GM12878 (cell line): ENCODE measurements at regions not wholly inside any gene's neighbourhood (a gene's known extent, or its start where the extent isn't known, plus 50 kb on each side); places are given as distances from the start of the nearest gene placed in this dataset.
"Not testable (repeated sequence)": the region's sequence is repeated elsewhere in the genome, so short reads cannot be mapped to it uniquely, and the experiment has no call there.

ENCODE experiments used
- ATAC-seq: fragments of 200-7000 bp; cut with Tn5 transposase; 3 replicates; pipeline ENCODE4 v1.9.1; 2020; ENCODE audit warnings: mild to moderate bottlenecking, moderate library complexity
- BruUV-seq: library from RNA; stranded (reverse); fragments of 400-500 nt; replicated peaks from 2 replicates; lab custom pipeline; 2021; lab: Mats Ljungman, UMichigan
- CTCF ChIA-PET: fragments of 300-600 bp; sonication (Branson Sonifier 250); formaldehyde crosslinking; extraction: SDS; loops from one replicate; lab custom pipeline; 2021; ENCODE audit warnings: inconsistent platforms; lab: Yijun Ruan, JAX
- POLR2A ChIA-PET: fragments of 350-600 bp; formaldehyde crosslinking; extraction: SDS; loops from one replicate; lab custom pipeline; 2021; ENCODE audit warnings: inconsistent platforms; lab: Charles Lee
- RAD21 ChIA-PET: fragments of 300-600 bp; sonication (Branson Sonifier 250); formaldehyde crosslinking; loops from one replicate; lab custom pipeline; 2023; ENCODE audit warnings: antibody characterized with exemption; ENCODE audit not compliant: unreplicated experiment; lab: Charles Lee
- SMC1A ChIA-PET: fragments of 300-600 bp; sonication (Branson Sonifier 250); formaldehyde crosslinking; loops from one replicate; lab custom pipeline; 2023; ENCODE audit not compliant: unreplicated experiment, uncharacterized antibody; lab: Charles Lee
- DNase-seq: peaks from one replicate; pipeline ENCODE4 v3.0.0-alpha.2; 2011; ENCODE audit warnings: low read depth, low spot score
- FAIRE-seq: peaks from 3 replicates; lab custom pipeline; 2011; peaks lifted over from hg19 to GRCh38; lab: Jason Lieb, UNC
- H2AFZ ChIP-seq: 2 replicates; pipeline ENCODE4 v1.6.0; 2011; ENCODE audit warnings: low read depth, low read length, control low read depth; ENCODE audit not compliant: control insufficient read depth
- H3K27ac ChIP-seq: 2 replicates; pipeline ENCODE4 v1.5.1; 2011; ENCODE audit warnings: control low read depth; ENCODE audit not compliant: control insufficient read depth, insufficient read depth
- H3K27me3 ChIP-seq, 2 experiments: replicated peaks in 1 of 2; 2 replicates each; pipeline versions ENCODE4 v1.6.0 to v1.6.1; 2011; ENCODE audit warnings: low read length in 1 of 2; ENCODE audit not compliant: control insufficient read depth in 2 of 2, insufficient read depth in 2 of 2
- H3K36me3 ChIP-seq, 2 experiments: 2 replicates each; pipeline ENCODE4 v1.5.1; 2011; ENCODE audit warnings: low read length in 1 of 2; ENCODE audit not compliant: control insufficient read depth in 2 of 2, insufficient read depth in 2 of 2
- H3K4me1 ChIP-seq: 2 replicates; pipeline ENCODE4 v1.6.1; 2011; ENCODE audit warnings: mild to moderate bottlenecking, low read length, moderate library complexity, mixed read lengths; ENCODE audit not compliant: control insufficient read depth, insufficient read depth
- H3K4me2 ChIP-seq: 2 replicates; pipeline ENCODE4 v1.6.0; 2011; ENCODE audit warnings: control low read depth; ENCODE audit not compliant: control insufficient read depth, insufficient read depth
- H3K4me3 ChIP-seq: fragments of 200-600 bp; sonication (generic); 2 replicates; pipeline ENCODE4 v1.5.1; 2016
- H3K79me2 ChIP-seq: 2 replicates; pipeline ENCODE4 v1.6.0; 2011; ENCODE audit warnings: low read length; ENCODE audit not compliant: control insufficient read depth, insufficient read depth
- H3K9ac ChIP-seq: 2 replicates; pipeline ENCODE4 v1.8.0; 2011; ENCODE audit warnings: low read length, control low read depth, mixed read lengths; ENCODE audit not compliant: control insufficient read depth, insufficient read depth
- H3K9me3 ChIP-seq: replicated peaks from 3 replicates; pipeline ENCODE4 v1.5.1; 2011; ENCODE audit warnings: mild to moderate bottlenecking, low read length; ENCODE audit not compliant: control insufficient read depth, insufficient read depth
- H4K20me1 ChIP-seq: 2 replicates; pipeline ENCODE4 v1.6.0; 2011; ENCODE audit not compliant: control insufficient read depth, insufficient read depth
- ASH2L ChIP-seq: fragments of 300-600, 200-600 bp; sonication (generic); IDR thresholded peaks from 2 replicates; pipeline ENCODE4 v1.6.1; 2017; ENCODE audit warnings: low read depth, mild to moderate bottlenecking, borderline replicate concordance
- EED ChIP-seq: sonication (generic); IDR thresholded peaks from 2 replicates; pipeline ENCODE4 v1.6.1; 2016; ENCODE audit warnings: antibody characterized with exemption, low read depth
- HDAC2 ChIP-seq: fragments of 200-600 bp; sonication (generic); IDR thresholded peaks from 2 replicates; pipeline ENCODE4 v1.6.1; 2017
- KAT2A ChIP-seq: conservative IDR thresholded peaks from 2 replicates; pipeline ENCODE4 v1.6.1; 2011; ENCODE audit warnings: low read depth, low read length; ENCODE audit not compliant: control insufficient read depth
- POLR2AphosphoS2 ChIP-seq: IDR thresholded peaks from 2 replicates; pipeline ENCODE4 v1.6.1; 2011; ENCODE audit warnings: low read depth, mild to moderate bottlenecking, low read length, improper control_type of control experiment, moderate library complexity
- TCF12 ChIP-seq: IDR thresholded peaks from 2 replicates; pipeline ENCODE4 v1.6.1; 2011; ENCODE audit warnings: low read depth, mild to moderate bottlenecking, low read length
- ZSCAN29 ChIP-seq: fragments of 450-650 bp; IDR thresholded peaks from 2 replicates; pipeline ENCODE4 v1.6.1; 2017; ENCODE audit warnings: mild to moderate bottlenecking, moderate library complexity
- WGBS: methylation state at CpG from one replicate; pipeline ENCODE4 v1.1.6; 2016; ENCODE audit warnings: low lambda C conversion rate; ENCODE audit not compliant: insufficient replicate concordance, insufficient coverage; ENCODE audit errors: missing lambda C conversion rate; 5-methylcytosine and 5-hydroxymethylcytosine counted together
- in situ Hi-C: fragments of 300-500 bp; cut with MboI; formaldehyde crosslinking; loops from 9 replicates; pipeline ENCODE4 v1.14.3; 2018; ENCODE audit warnings: mixed read lengths
- intact Hi-C: fragments of 100-400 bp; cut with micrococcal nuclease; formaldehyde crosslinking; loops from one replicate; pipeline ENCODE4 v1.14.2; 2022; ENCODE audit not compliant: unreplicated experiment
- TF ChIP-seq, protein P1 (sequence below): IDR thresholded peaks from 2 replicates; pipeline ENCODE4 v1.6.1; 2011; ENCODE audit warnings: borderline replicate concordance, low read depth, mild to moderate bottlenecking, moderate library complexity, mixed read lengths, low read length; ENCODE audit not compliant: insufficient read depth; ENCODE audit errors: extremely low read length
- TF ChIP-seq, protein P2 (sequence below): fragments of 450-650 bp; IDR thresholded peaks from 2 replicates; pipeline ENCODE4 v1.6.1; 2017; ENCODE audit warnings: borderline replicate concordance
- TF ChIP-seq, protein P3 (sequence below): fragments of 450-650 bp; conservative IDR thresholded peaks from 2 replicates; pipeline ENCODE4 v1.6.1; 2017; ENCODE audit warnings: mild to moderate bottlenecking, moderate library complexity

DNA sequence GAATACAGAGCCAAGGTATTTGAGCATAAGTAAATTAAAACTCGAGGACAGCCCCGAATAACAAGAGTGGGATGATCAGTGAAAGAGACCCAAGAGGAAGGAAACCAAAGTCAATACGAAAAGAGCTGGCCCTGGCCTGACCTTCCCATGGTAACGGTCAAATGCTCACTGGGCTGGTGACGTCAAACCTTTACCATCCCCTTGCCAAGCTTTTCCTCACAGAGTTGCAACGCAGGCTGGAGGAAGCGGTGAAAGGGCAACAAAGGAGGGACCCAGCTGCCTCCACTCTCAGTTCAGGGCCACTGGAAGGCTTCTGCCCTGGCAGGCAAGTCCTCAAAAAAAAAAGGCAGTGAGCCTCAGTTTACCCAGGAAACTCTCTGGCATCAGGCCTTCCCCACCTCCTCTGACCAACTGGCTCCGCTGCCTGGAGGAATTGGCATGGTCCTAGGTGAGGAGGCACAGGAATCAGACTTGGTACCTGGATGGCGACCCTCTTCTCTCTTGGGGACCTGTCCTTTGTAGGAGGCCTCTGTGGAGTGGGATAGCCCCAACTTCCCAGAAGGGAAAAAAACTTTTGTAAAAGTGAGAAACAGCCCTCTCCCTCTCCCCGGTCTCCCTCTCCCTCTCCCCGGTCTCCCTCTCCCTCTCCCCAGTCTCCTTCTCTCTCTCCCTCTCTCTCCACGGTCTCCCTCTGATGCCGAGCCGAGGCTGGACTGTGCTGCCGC, 212.4 kb downstream of the ANAPC1 start:
- Histone ChIP-seq H2AFZ (no peak overlapping the region), H3K79me2 (no peaks in the 10 kb centered on the region), H3K9ac (no peak overlapping the region), H3K9me3 (no peaks in the 10 kb centered on the region; the same call in 2 of the 3 replicates), H3K27me3 (no peaks in the 10 kb centered on the region; a peak in 1 of 4 replicates), H3K4me2 (no peak overlapping the region), H3K4me1 (no peaks in the 10 kb centered on the region), H3K4me3 (no peak overlapping the region), H3K27ac (no peak overlapping the region), H4K20me1 (no peaks in the 10 kb centered on the region), H3K36me3 (no peaks in the 10 kb centered on the region)
- WGBS: 48% methylated on average over 13 of the region's 15 CpGs
- RAD21 ChIA-PET: no interaction called here
- DNase-seq (no peak), ATAC-seq (no peak), FAIRE-seq (no peak)
- SMC1A ChIA-PET: no interaction called here
- intact Hi-C loops: no loop called here
- in situ Hi-C loops: no loop called here
- no TSS peak for BruUV-seq
- CTCF ChIA-PET: interaction anchor here (1.3 kb wide), 1 partner anchor 32 kb away, joined by 3 read pairs; no protein-coding TSS in a partner anchor
- POLR2A ChIA-PET: no interaction called here
- TF ChIP-seq, protein P1, sequence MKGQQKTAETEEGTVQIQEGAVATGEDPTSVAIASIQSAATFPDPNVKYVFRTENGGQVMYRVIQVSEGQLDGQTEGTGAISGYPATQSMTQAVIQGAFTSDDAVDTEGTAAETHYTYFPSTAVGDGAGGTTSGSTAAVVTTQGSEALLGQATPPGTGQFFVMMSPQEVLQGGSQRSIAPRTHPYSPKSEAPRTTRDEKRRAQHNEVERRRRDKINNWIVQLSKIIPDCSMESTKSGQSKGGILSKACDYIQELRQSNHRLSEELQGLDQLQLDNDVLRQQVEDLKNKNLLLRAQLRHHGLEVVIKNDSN: no peak
- no peak for TF ChIP-seq ASH2L
- no peak for TF ChIP-seq ZSCAN29
- no peak for TF ChIP-seq EED
- TF ChIP-seq POLR2AphosphoS2: no peak
- TF ChIP-seq, protein P2, sequence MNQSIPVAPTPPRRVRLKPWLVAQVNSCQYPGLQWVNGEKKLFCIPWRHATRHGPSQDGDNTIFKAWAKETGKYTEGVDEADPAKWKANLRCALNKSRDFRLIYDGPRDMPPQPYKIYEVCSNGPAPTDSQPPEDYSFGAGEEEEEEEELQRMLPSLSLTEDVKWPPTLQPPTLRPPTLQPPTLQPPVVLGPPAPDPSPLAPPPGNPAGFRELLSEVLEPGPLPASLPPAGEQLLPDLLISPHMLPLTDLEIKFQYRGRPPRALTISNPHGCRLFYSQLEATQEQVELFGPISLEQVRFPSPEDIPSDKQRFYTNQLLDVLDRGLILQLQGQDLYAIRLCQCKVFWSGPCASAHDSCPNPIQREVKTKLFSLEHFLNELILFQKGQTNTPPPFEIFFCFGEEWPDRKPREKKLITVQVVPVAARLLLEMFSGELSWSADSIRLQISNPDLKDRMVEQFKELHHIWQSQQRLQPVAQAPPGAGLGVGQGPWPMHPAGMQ: no peak
- TF ChIP-seq KAT2A: no peak
- TF ChIP-seq HDAC2: no peak
- TF ChIP-seq TCF12: no peak
- TF ChIP-seq, protein P3, sequence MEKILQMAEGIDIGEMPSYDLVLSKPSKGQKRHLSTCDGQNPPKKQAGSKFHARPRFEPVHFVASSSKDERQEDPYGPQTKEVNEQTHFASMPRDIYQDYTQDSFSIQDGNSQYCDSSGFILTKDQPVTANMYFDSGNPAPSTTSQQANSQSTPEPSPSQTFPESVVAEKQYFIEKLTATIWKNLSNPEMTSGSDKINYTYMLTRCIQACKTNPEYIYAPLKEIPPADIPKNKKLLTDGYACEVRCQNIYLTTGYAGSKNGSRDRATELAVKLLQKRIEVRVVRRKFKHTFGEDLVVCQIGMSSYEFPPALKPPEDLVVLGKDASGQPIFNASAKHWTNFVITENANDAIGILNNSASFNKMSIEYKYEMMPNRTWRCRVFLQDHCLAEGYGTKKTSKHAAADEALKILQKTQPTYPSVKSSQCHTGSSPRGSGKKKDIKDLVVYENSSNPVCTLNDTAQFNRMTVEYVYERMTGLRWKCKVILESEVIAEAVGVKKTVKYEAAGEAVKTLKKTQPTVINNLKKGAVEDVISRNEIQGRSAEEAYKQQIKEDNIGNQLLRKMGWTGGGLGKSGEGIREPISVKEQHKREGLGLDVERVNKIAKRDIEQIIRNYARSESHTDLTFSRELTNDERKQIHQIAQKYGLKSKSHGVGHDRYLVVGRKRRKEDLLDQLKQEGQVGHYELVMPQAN: no peak
- TF ChIP-seq, all 136 proteins: peak for 0

DNA sequence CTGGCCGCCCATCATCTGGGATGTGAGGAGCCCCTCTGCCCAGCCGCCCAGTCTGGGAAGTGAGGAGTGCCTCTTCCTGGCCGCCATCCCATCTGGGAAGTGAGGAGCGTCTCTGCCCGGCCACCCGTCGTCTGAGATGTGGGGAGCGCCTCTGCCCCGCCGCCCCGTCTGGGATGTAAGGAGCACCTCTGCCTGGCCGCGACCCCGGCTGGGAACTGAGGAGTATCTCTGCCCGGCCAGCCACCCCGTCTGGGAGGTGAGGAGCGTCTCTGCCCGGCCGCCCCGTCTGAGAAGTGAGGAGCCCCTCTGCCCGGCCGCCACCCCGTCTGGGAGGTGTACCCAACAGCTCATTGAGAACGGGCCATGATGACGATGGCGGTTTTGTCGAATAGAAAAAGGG, 211.4 kb downstream of the ANAPC1 start:
- RAD21 ChIA-PET, BruUV-seq, H3K79me2 ChIP-seq, H3K36me3 ChIP-seq, H3K9me3 ChIP-seq, H3K4me3 ChIP-seq, H4K20me1 ChIP-seq, intact Hi-C loops, H2AFZ ChIP-seq, FAIRE-seq, H3K27ac ChIP-seq, ATAC-seq, H3K4me1 ChIP-seq, POLR2A ChIA-PET, CTCF ChIA-PET, H3K9ac ChIP-seq, H3K4me2 ChIP-seq, H3K27me3 ChIP-seq, in situ Hi-C loops, DNase-seq: not testable (repeated sequence)
- SMC1A ChIA-PET: interaction anchor here (0.6 kb wide), 1 partner anchor 19 kb away, joined by 3 read pairs; no protein-coding TSS in a partner anchor
- WGBS: 92% methylated on average over 18 of the region's 27 CpGs
